Hepatocyte (in vitro differentiated cells): ENCODE measurements at regions not wholly inside any gene's neighbourhood (a gene's known extent, or its start where the extent isn't known, plus 50 kb on each side); places are given as distances from the start of the nearest gene placed in this dataset.

ENCODE experiments used
- CTCF ChIP-seq: fragments of 200-600 bp; sonication (generic); IDR thresholded peaks from 2 replicates; pipeline ENCODE4 v1.5.1; 2016; ENCODE audit warnings: antibody characterized with exemption, mild to moderate bottlenecking; ENCODE audit not compliant: poor library complexity
- EZH2 ChIP-seq: fragments of 200-600 bp; sonication (generic); IDR thresholded peaks from 2 replicates; pipeline ENCODE4 v1.6.1; 2016; ENCODE audit warnings: antibody characterized with exemption, mild to moderate bottlenecking, borderline replicate concordance

GRCh38 chr20:9923648-9924047, 84.8 kb upstream of the PAK5 start:
- TF ChIP-seq CTCF (no peak), EZH2 (no peak)
